GM18498 (cell line): ENCODE measurements at regions not wholly inside any gene's neighbourhood (a gene's known extent, or its start where the extent isn't known, plus 50 kb on each side); places are given as distances from the start of the nearest gene placed in this dataset.
A peak's percentile ranks its signal among the peaks of the same experiment; 100 is the strongest.

Experiments used
- ATAC-seq: cut with Tn5 transposase; IDR thresholded peaks from one replicate; pipeline ENCODE4 v1.9.1; 2021; ENCODE audit warnings: mild to moderate bottlenecking, moderate library complexity; ENCODE audit not compliant: unreplicated experiment

DNA sequence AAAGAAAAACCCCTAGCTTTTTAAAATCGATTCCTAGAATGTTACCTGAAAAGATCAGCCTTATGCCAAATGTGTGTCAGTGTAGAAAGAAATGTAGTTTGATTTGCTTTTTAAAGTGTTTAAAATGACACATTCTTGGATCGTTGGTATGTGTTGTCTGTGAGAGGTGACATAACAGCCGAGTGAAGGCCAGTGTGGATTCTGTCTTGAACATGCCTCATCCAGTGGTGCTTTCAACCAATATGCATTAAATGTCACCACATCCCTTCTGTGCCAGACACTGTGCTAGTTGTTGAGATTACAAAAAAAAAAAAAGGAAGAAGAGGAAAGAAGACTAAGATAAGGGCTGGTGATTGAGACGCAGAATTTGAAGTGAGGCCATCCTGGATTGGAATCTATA, 994.2 kb upstream of the TENM3 start:
- ATAC-seq: no peak

DNA sequence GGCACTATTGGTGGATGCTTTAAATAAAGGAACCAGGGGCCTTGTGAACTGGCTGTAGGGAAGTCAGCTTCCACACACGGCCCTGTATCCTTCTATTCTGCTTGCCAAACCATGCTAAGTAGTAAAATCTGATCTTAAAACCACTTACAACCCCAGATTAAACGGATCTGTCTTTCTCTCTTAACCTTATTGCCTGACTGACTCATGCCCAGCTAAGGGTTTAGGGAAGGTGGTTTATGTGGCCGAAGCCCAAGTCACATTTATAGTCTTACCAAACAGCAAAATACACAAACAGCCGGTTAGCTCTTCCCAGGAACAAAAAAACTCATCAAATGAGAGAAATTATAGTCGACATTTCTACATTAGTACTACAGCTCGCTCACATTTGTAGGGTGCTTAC, 988.4 kb upstream of the TENM3 start:
- ATAC-seq: no peak

DNA sequence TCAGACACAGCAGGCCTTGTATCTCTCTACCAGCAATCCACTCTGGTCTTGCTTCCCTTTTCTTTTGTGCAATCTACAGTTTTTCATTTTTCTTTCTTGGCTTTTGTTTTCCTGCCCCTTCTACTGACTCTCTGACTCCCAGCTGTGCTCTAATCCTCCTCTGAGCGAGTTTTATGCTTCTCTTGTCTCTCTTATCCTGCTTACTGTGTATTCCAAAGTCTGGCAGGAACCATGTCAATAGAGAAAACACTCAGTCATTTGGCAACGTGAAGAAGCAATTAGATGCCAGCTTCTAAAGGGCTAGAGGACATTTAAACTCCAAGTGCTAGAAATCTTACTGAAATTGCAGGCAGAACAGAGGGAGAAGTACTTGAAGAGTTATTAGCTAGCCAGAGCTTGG, 984.6 kb upstream of the TENM3 start:
- no peak for ATAC-seq

DNA sequence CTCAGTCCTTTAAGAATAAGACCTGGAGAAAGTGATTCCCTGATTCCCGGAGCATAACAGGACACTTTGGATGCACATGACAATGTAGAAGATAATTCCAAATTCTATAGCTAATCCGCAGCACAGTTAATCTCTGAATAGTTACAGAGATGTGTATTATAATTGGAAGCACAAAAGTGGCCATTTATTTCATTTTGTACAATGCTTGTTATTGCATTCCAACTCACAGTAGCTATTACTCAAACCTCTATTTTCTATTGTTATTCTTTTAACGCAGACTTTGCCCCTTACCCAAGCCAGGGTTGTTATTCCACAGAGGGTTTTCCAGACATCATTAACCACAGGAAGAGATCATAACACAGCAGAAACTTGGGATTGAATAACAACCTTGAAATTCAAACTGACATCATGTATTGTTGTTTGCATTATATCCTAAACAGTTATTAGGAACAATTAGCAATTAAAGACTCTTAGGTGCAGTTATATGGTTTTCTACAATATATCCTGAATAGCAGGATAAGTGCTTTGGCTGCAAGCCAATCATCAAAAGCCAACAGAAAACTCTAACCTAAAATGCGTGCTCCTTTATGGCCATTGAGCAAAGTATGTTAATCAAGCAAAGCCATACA, 984.0 kb upstream of the TENM3 start:
- no peak for ATAC-seq

DNA sequence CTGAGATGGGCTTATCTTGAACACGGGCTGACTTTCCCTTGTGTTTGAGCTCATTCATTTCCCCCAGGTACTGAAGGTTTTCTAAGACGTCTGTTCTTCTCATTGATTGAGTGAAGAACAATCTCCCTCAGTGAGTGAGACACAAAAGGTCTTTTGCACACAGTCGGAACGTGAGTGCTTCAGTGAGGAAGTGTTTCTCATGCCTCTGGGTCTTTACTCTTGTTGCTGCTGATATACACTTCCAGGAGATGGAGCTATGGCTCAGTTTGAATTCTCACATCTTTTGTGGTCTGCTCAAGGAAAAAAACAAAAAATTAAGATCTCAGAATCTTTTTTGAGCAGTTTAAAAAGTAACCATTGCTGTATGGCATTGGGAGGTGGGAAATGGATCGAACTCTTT, 981.9 kb upstream of the TENM3 start:
- no peak for ATAC-seq

DNA sequence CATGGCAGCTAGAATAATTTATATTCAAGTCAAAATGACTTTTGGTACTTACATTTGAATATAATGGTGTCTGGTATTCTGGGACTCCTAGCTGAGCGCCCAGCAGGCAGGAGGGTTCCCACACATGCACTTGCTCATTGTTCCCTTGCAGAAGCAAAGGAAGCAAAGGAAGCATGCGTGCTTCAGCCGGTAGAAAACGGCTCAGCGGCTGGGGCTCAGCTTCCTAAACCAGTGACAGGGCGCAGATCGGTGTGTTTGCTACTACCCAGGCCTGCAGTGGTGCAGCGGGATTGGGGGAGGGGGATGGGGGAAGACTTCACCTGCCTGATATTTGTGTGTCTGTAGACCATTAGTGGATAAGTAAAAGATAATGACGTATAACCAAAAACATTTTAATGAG, 978.3 kb upstream of the TENM3 start:
- ATAC-seq: no peak

DNA sequence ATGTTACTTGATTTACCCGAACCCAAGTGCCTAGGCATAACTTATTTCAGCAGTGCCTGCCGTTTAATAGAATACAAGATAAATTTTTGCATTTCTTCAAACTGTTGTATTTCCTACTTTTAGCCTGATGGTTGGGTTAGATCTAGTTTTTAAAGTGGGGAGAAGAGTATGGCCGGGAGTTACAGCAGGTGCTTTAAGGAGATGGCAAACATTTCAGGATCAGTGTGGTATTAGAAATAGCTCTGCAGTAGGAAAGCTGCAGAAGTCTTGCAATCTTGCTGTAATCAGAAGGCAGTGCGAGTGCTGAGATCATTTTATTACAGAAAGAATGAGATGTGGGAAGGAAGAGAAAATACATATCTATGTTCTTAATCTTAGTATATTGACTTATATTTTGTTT, 977.8 kb upstream of the TENM3 start:
- no peak for ATAC-seq

DNA sequence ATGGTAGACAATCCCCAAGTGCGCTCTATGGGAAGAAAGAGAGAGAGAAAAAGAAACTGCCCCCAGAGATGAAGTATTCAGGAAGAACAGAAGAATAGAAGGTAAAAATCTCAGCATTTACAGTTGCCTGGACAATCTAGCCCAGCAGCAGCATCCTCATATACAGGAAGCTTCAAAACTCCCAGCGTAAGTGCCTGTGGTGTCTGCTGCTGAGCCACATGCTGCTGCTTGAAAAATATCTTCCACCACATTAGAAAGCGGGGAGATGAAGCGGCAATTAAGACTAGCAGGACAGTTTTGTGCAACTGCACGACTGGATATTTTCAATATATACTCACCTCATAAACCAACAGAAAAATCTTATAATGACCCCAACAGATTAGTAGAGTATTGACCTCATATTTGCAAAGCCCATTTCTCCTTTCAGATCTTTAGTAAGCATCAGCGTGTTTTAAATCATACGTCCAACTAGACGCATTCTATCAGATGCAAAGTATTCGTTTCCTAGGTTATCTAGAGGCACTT, 972.0 kb upstream of the TENM3 start:
- ATAC-seq: no peak

DNA sequence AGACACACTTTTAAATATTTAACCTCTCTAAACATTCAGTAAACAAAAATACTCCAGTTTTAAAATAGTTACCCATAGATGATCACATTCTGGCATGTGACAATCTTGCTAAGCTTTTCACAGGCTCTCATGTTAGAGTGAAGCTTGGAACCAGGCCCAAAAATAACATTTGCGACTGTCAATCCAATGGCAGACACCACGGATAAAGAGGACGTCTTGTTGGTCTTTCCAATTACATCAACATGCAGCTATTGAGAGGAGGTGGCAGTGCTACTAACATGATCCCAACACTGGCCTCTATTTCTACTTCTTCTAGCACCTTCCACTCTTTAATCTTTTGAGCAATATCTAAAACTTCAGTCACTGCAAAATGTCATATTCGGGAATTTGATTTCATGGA, 970.8 kb upstream of the TENM3 start:
- no peak for ATAC-seq

DNA sequence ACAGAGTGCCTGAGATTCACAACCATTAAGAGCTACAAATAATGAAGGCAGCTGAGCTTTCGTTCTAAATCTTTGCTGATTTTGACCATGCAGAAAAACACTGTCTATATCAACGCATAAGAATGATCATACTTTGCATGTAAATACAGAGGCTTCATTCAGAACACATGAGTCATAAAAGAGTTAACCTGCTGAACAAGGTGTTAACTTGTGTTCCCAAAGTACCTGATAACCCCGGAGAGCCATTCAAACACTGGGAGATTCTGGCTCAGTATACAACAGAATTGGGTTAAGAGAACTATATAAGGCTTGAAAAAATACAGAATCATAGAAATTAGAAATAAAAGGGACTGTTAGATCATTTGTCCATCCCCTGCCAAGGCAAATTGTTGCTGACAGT, 964.3 kb upstream of the TENM3 start:
- no peak for ATAC-seq

DNA sequence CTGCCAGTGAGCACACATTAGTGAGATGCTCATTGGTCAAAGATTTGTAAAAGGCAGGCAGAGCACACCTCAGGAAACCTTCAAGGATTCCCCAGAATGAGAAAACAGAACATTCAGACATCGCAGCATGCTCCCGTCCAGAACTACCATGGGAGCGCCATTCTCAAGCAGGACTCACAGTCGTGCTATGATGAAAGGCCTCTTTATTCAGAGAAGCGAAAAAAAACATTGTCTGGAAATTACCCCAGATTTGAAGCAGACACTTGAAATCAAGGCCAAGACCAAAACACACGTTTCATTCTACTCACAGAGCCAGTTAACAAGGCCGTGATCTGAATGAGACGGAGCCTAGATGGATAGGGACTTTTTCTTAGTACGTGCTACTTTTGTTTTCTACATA, 961.8 kb upstream of the TENM3 start:
- ATAC-seq: no peak

DNA sequence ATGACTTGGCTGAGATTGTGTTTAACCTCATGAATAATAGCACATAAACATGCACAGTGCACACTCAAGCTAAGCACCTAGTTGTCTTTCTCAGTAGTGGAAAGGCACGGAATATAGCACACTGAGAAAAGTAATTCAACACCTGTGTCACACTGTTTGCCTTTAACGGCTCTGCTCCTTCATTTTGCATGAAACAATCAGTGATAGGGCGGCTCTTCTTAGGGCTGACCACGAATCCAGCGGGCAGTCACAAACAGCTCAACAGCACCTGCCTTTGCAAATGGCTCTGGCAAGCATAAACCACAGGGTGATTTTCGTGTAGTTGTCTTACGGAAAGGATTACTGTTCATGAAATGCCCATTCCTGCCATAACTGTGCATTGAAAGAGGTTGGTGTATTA, 954.0 kb upstream of the TENM3 start:
- no peak for ATAC-seq

DNA sequence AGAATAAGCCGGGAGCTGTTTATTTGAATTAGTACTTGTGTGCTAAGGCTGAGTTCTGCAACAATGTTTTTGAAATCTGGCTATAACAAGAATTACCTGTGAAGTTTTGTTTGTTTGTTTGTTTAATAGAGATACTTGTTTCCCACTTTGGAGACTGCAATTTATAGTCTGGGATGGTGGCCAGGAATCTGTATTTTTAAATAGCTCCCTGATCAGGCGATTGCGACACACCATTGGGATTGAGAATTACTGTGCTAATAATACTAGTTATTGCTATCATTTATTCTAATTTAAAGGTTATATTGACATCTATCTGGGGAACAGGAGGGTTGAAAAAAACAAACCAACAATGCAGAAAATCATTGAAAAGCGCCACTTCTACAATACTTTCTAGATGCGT, 951.6 kb upstream of the TENM3 start:
- no peak for ATAC-seq

DNA sequence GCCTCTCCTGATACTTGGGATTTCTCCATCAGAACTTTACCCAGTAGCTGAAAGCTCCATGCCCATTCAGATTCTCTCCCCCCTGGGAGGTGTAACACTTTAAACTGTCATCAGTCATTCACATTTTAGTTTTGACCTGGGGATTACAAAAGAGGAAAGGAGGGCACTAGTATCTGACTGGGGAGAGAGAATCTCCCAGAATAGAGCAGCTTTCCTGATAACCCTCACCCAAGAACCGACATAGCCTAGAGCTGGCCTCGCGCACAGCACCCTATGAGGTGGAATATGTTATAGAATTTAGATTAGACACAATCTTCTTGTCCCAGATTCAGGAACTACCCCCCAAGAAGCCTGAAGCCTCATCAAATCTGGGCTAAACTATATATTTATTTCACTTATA, 950.2 kb upstream of the TENM3 start:
- ATAC-seq: no peak

DNA sequence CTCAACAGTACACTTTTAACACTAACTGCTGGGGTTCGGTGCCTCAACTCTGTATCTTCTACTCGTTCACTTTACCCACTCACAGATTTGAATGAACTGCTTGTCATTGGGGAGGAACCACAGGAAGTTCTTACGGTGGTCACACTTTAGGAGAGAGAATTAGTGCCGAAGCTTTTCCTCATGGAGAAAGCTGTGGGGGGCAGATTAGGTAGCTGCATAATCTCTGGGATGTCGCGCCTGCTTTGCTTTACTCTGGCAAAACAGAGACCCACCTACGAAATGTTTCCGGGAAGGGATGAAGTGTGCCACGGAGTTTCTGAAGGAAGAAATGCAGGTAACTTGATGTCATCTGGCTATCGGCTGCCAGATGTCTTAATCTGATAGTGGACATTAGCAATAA, 949.7 kb upstream of the TENM3 start:
- no peak for ATAC-seq

DNA sequence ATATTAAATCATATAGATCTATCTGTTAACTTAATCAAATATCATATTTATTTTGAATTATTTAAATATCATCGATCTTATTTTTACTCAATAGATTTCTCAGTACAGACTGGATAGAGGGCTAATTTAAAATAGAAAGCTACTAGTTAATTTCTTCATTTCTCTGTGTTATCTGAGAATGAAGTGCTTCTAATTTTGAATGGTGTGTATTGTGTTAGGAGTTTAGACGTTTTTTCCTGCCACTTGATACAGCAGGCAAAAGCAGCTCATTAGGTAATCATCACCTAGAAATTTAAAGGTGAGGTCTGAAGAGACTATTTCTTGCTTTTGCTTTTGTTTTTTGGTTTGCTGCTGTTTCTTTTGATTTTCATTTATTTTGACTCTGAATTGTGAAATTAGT, 948.8 kb upstream of the TENM3 start:
- ATAC-seq: no peak

DNA sequence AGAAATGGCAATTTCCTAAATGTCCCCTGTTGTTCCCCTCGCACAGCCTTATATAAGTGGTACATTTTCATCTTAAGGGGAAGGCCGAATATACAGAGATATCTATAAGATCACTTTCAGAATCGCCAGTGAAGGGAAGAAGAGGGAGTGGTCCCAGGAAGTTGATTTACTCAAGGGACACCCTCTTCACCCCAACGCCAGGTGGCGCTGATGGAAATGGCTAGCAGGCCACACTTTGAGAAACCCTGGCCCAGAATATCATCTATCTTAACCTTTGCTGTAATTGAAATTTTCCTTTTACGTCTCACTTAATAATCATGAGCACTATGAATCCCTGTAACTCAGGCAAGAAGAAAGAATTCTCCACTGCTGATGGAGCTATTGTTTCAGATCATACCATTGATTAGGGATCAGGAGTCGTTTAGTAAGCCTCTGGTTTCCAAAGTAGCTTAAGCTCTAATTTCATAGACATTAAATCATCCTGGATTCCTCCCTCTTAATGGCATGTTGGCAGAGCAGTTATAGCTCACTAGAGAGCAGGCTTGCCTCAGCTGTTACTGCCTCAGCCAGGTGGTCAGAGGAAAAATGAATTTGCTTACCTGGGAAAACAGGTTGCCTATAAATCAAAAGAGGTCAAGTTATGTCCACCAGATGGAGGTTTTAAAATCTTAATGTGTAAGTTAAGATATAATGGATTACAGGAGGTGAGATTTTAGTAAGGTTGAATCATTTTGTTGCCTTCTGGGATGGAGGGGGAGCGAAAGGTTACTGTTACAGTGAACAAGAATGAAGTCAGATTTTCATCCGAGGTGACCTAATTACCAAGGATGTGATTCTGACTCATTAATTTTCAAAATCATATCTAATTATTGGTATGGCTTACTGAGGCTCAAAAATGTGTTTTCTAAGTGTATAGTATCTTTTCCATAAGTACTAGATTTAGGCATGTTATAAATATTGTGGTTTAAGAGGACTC, 941.2 kb upstream of the TENM3 start:
- peak; percentile 83 for ATAC-seq

DNA sequence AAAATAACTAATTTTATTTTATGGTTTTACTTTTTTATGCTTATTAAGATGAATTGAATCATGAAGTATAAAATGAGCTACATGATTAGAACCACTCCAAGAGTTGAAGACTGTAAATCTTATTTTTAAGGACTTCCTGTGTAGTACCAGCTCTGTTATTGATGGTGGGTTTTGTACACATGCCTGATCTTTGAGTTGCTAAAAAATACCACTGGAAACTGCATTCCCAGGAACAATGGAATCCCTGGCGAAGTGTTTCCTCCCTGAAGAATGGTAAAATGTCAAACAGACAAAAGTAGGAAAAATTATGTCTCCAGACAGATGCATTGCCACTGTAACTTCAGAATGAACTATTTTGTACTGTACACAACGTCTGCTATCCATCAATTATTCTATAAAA, 935.4 kb upstream of the TENM3 start:
- no peak for ATAC-seq

DNA sequence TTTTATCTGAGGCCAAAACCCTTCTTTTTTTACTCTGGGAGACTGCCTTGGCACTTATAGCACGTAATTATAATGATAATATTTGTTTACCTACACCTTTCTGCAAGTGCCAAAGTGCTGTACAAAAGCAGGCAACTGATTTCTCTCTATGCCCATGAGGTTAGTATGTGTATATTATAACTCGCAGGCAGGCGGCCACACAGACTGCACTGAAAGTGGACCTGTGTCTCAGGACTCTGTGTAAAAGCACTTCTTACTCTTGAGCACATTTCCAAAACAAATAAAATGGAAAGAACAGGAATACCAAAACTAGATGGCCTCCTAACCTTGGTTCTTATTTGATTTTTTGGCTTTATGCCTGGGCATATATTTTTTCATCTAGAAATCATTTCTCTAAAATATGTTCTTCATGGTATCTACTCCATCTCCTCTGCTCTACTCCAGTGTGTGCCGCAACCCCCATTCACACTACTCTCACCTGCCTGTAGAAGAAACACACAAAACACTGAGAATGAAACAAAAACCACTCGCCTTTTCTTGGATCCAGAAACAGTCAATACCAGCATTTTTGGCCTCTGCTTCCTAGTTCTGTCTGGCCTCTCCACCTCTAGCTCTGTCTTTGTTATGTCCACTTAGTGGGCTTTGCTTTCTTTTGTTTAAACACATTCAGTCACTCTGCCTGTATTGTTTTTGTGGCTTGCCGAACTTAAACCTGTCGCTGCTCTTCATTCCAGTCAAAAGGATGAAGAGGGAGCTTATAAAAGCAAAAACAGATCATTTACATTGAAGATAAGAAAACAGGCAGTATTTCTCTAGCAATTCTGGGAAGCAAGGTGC, 934.5 kb upstream of the TENM3 start:
- no peak for ATAC-seq

DNA sequence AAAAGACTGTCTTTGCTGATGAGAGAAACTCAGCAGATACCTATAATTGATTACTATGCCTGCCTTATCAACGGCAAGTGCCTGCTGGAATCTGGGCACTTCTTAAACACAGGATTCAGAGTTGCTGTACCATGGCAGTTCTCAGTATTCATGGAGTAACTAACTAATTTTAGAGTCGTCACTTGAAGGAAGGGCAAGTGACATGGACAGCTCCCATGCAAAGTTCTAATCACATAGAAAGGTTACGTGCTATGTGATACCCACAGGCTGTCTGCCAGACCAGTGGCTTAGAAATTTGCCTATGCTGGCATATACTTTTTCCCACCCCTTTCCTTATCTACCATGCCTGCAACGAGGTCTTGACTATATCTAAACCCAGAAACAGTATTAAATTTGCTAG, 931.1 kb upstream of the TENM3 start:
- no peak for ATAC-seq

DNA sequence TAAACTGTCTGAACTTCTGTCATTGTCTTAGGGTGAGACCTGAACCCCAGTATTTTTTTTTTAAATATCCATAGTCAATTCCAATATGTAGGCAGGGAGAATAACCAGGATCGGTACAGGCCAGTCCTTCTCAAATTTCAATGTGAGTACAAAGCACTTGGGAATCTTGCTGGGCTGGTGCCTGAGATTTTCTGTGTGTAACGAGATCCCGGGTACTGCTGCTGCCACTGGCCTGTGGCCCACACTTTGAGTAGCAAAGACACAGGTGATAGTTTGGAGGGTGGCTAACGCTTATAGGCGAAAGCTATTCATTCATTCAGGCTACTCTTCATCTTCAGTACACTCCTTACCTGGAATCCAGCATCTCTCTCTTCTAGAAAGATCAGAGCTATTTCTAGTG, 923.6 kb upstream of the TENM3 start:
- no peak for ATAC-seq
